GM12801 (cell line): ENCODE measurements at regions not wholly inside any gene's neighbourhood (a gene's known extent, or its start where the extent isn't known, plus 50 kb on each side); places are given as distances from the start of the nearest gene placed in this dataset.

ENCODE experiments used
- TF ChIP-seq, protein P1 (sequence below): IDR thresholded peaks from one replicate; pipeline ENCODE4 v1.5.1; 2011; ENCODE audit warnings: control low read depth; ENCODE audit not compliant: insufficient read length; ENCODE audit errors: extremely low read depth

DNA sequence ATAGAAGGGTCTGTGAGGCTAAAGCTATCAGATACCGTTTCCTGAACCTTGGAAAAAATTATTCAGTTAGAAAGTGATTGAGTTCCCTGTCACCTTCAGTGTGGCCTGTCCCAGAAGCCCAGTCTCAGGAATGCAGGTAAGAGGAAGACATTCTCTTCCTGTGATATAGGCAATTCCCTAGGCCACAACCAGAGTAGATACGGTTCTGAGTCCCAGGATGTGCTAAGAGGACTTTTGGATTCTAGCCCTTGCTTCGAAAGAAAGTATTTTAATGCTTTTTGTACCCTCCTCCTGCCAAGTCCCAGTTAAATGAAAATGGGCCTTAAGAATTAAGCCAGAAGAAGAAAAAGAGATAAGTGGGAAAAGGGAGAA, 313.5 kb upstream of the PLXNA2 start:
- TF ChIP-seq, protein P1, sequence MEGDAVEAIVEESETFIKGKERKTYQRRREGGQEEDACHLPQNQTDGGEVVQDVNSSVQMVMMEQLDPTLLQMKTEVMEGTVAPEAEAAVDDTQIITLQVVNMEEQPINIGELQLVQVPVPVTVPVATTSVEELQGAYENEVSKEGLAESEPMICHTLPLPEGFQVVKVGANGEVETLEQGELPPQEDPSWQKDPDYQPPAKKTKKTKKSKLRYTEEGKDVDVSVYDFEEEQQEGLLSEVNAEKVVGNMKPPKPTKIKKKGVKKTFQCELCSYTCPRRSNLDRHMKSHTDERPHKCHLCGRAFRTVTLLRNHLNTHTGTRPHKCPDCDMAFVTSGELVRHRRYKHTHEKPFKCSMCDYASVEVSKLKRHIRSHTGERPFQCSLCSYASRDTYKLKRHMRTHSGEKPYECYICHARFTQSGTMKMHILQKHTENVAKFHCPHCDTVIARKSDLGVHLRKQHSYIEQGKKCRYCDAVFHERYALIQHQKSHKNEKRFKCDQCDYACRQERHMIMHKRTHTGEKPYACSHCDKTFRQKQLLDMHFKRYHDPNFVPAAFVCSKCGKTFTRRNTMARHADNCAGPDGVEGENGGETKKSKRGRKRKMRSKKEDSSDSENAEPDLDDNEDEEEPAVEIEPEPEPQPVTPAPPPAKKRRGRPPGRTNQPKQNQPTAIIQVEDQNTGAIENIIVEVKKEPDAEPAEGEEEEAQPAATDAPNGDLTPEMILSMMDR, result no peak

DNA sequence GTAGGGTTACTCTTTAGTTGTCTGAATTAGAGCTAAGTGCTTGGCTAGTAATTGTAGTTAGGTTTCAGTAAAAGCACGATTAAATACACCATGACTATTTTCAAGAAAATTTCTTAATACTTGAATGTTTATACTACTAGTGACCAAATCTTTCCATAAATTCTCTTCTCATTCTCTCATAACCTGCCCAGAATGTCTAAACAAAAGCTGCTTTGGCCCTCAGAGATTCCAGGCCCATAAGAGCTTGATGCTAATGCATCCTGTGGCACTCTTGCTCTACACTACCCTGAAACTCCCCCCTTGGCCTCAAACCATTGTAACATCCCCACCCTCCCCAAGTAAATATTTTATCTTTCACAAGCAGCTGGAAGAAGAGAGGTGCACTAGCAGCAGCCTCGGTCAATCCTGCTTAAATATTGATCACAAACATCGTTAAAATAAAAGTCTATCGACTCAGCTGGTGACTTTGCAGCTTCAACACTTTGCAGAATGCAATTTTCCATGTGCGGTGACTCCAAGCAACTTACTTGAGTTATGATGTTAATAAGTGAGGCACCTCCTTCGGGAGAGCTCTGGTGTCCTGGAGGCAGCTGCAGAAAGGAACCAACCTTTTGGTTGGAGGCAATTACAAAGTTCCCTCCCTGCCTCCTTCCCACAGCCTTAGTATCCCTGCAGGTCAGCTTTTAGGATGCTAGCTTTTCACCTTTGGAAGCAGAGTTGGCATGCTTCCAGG, 315.6 kb upstream of the PLXNA2 start:
- TF ChIP-seq, protein P1, result no peak

DNA sequence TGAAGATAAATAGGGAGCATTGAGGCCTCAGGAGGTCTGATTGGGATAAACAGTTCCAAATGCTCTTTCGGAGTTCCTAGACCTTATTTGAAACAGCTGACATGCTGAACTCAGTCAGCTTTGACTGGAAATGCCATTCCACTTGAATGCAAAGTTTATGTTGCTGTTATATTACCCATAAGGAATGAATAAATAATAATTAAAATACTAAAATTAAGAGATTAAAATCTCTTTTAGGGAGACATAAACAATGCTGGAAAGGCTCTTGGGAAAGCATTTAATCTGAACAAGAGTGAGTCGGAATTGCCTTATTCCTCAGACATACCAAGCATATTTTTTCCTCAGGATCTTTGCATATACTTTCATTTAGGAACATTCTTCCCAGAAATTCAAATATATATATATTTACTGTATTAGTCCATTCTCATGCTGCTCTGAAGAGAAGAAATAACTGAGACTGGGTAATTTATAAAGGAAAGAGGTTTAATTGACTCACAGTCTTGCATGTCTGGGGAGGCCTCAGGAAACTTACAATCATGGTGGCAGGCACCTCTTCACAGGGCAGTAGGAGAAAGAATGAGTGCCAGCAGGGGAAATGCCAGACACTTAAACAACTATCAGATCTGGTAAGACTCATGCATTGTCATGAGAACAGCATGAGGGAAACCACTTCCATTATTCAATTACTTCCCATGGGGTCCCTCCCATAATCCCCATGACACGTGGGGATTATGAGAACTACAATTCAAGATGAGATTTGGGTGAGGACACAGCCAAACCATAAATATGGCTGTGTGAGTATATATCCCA, 318.2 kb upstream of the PLXNA2 start:
- TF ChIP-seq, protein P1, result no peak

DNA sequence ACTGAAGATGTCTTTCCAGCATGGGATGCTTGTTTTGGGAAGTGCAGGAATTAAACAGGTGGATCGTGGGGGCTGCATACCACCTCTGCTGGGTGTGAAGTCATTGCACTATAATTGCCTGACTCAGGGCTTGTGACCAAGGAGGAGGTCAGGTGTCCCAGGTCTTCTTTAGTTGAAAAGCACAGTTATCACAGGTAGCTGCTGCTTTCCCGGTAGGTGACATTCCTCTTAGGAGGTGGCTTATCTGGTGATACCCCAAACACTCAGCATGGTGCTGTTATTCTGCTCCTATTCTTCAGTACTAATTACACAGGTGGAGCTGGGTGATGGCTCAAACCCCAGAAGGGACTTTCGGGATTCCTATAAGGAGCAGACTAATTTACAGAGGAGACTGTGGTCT, 320.3 kb upstream of the PLXNA2 start:
- TF ChIP-seq, protein P1, result no peak

DNA sequence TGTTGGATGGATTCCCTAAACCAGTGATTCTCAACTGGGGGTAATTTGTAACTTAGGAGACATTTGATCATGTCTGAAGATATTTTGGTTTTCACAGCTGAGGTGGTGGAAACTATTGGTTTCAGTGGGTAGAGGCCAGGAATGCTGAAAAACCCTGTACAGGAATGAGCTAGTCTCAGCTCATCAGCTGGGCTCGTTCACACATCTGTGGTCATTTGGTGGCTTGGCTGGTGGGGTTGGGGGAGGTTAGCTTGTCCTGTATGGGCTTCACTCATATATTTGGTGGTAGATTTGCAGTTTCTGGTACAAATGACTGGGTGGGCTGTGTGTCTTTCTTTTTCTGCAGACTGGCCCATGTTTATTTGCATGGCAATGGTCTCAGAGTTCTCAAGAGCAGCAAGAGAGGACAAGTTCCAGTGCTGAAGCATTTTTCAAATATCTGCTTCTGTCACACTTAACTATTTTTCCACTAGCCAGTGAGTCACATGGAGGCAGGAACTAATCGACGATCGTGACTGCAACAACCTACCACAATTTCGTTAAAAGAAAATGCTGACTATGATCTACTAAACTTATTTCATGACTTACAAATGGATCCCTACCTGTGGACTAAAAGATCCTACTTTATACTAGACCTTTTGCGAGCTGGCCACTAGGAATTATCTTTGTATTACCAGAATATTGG, 321.7 kb upstream of the PLXNA2 start:
- TF ChIP-seq, protein P1, result no peak

DNA sequence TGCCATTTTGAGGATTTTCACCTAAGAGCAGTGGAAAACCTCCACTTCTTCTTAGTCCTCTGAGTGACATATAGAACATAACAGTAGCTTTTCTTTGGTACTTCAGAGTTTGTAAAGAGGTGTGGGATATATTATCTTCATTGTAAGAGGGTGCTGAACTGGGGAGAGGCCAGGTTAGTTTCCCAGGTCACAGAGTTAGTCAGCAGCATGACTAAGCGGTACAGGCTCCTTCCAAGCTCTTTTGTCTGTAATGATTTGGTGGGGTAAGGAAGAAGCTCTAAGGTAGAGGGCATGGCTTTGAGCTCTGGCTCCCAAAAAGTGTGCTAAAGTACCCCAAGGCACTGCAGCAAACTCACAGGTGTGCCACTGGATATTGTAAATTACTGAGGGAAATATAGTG, 325.0 kb upstream of the PLXNA2 start:
- TF ChIP-seq, protein P1, result no peak

DNA sequence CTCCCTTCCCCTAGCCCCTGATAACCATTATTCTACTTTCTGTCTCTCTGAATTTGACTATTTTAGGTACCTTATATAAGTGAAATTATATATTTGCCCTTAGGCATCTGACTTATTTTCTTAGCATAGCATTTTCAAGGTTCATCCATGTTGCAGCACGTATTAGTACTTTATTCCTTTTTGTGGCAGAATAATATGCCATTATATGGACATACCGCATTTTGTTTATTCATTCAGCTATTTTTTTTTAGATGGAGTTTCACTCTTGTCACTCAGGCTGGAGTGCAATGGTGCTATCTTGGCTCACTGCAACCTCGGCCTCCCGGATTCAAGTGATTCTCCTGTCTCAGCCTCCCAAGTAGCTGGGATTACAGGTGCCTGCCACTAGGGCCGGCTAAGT, 326.2 kb upstream of the PLXNA2 start:
- TF ChIP-seq, protein P1, result no peak
